ENCODE measurements at regions not wholly inside any gene's neighbourhood (a gene's known extent, or its start where the extent isn't known, plus 50 kb on each side); places are given as distances from the start of the nearest gene placed in this dataset.

- H3K4me3 ChIP-seq (replicated peaks; ENCODE audit: low read depth, low read length): no peak overlapping the region
- DNase-seq (ENCODE audit: extremely low read depth, low read depth): no peak
- TF ChIP-seq CTCF (IDR thresholded peaks at IDR 0.05; ENCODE audit: low read depth, low read length, missing control alignments): no peak
These were observed 168.7 kb downstream of the RRAGC start for GRCh38 chr1:38690790-38691449.

GRCh38 chr1:38686927-38687255 is 172.7 kb downstream of the RRAGC start:
- H3K4me3 ChIP-seq (replicated peaks; ENCODE audit: low read depth, low read length): no peak overlapping the region
- DNase-seq (ENCODE audit: extremely low read depth, low read depth): no peak
- TF ChIP-seq CTCF (IDR thresholded peaks at IDR 0.05; ENCODE audit: low read depth, low read length, missing control alignments): no peak

- no peak for DNase-seq (ENCODE audit: extremely low read depth, low read depth)
- no peak overlapping the region for H3K4me3 ChIP-seq (replicated peaks; ENCODE audit: low read depth, low read length)
- TF ChIP-seq CTCF (IDR thresholded peaks at IDR 0.05; ENCODE audit: low read depth, low read length, missing control alignments): no peak
These were observed 173.2 kb downstream of the RRAGC start for GRCh38 chr1:38686167-38686926.

- no peak for TF ChIP-seq CTCF (IDR thresholded peaks at IDR 0.05; ENCODE audit: low read depth, low read length, missing control alignments)
- no peak for DNase-seq (ENCODE audit: extremely low read depth, low read depth)
- H3K4me3 ChIP-seq (replicated peaks; ENCODE audit: low read depth, low read length): no peak overlapping the region
These were observed 174.2 kb downstream of the RRAGC start for GRCh38 chr1:38685388-38685787.

- no peak for DNase-seq (ENCODE audit: extremely low read depth, low read depth)
- TF ChIP-seq CTCF (IDR thresholded peaks at IDR 0.05; ENCODE audit: low read depth, low read length, missing control alignments): no peak
- H3K4me3 ChIP-seq (replicated peaks; ENCODE audit: low read depth, low read length): no peak overlapping the region
These were observed 178.6 kb downstream of the RRAGC start for GRCh38 chr1:38680801-38681510.

- no peak for DNase-seq (ENCODE audit: extremely low read depth, low read depth)
- TF ChIP-seq CTCF (IDR thresholded peaks at IDR 0.05; ENCODE audit: low read depth, low read length, missing control alignments): no peak
- H3K4me3 ChIP-seq (replicated peaks; ENCODE audit: low read depth, low read length): no peak overlapping the region
These were observed 181.8 kb downstream of the RRAGC start for GRCh38 chr1:38677756-38678155.
